GM21717 (cell line): ENCODE measurements at regions not wholly inside any gene's neighbourhood (a gene's known extent, or its start where the extent isn't known, plus 50 kb on each side); places are given as distances from the start of the nearest gene placed in this dataset.

Experiments
- ATAC-seq: cut with Tn5 transposase; IDR thresholded peaks from one replicate; pipeline ENCODE4 v1.9.1; 2021; ENCODE audit warnings: mild to moderate bottlenecking, moderate library complexity; ENCODE audit not compliant: unreplicated experiment

GRCh38 chr13:104286566-104287290 is 1220.5 kb upstream of the SLC10A2 start:
- no peak for ATAC-seq

DNA sequence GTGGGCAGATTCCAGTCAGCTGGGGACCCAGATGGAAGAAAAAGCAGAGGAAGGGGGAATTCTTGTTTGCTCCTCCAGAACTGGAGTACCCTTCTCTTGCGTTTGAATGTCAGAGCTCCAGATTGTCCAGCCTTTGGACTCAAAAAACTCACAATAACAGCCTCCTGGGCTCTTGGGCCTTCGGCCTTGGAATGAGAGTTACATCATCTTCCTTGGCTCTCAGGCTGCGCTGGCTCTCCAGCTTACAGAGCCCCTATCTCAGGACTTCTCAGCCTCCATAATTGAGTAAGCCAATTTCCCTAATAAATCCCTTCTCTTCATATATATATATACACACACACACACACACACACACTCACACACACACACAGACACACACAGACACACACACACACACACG is 1215.7 kb upstream of the SLC10A2 start:
- no peak for ATAC-seq

DNA sequence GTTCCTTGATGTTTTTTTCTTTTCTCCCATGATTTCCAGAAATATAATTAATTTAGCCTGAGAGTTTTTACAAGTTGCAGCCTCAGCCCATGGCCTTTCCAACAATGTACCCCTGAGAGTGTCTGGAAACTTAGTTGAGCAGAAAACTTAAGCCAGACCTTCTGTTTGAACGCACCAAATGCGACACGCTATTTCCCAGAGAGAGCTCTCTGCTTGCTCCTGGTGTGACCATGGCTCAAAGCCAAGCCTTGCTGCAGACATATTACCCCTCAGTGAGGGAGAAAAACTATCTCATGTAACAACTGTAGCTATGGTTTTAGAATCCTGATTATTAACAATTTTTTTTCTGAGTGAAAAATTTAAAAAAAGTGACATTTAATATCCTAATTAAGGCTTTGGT is 1204.5 kb upstream of the SLC10A2 start:
- ATAC-seq: no peak

GRCh38 chr13:104267206-104267811 is 1201.1 kb upstream of the SLC10A2 start:
- no peak for ATAC-seq

DNA sequence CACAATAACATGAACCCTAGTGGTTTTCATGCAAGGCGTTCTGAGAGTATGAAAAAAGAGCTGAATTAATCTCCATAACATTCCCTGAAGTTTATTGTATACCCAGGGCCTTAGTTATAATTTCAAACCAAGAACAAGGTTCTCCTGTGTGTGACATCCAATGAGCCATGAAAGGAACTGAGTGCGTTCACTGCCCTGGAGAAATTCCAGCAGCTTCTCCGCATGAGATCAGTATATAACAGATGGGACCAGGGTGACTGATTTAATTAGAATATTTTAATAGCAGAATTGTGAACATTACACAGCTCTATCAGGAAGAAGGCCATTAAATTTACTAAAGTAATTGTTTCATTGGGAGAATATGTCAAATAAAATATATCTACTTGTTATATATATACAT is 1190.5 kb upstream of the SLC10A2 start:
- no peak for ATAC-seq

DNA sequence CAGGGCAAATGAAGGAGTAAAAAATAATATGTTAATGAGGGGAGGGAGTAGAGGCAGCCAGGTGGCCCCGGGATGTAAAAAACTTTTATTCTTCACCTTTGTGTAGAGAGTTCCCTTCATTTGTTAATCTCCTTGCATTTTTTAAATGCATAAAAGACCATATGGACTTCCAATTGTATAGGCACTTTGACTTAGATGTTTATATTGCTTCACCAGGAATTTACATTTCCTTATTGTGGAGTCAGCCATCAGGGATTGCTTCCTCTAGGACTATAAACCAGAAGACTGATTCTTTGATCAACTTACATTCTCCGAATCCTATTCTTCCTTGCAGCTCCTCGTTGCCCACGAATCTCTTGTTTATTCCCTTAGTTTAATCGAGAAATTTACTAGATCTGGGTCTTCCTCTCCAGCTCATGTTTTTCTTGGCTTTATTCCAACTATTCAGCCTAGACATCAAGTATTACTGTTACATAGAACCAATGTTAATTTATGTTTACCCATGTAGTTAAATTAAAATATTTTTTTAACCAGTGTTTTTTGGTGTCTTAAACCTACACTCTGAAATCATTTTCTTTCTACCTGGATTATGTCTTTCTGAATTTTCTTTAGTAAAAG is 1187.0 kb upstream of the SLC10A2 start:
- ATAC-seq: no peak

DNA sequence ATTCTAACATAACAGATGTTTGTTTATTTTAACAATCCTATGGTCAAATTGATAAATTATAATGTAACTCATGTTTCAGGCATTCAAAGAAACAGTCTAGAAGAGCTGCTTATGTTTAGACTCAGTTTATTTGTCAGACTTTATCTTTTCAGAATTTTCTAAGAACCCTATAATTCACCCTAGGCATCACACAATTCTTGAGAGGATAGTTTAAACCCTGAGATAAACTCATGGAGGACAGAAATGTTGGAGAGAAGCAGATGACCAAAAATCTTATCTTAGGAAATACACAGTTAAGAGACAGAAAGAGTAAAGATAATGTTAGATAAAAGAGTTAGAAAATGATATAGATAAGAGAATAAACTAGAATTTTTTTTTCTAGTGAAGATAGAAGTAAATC is 1185.7 kb upstream of the SLC10A2 start:
- ATAC-seq: no peak

- no peak for ATAC-seq
Measured at GRCh38 chr13:104246955-104247354, 1180.7 kb upstream of the SLC10A2 start.

GRCh38 chr13:104206450-104207044 is 1140.3 kb upstream of the SLC10A2 start:
- no peak for ATAC-seq

DNA sequence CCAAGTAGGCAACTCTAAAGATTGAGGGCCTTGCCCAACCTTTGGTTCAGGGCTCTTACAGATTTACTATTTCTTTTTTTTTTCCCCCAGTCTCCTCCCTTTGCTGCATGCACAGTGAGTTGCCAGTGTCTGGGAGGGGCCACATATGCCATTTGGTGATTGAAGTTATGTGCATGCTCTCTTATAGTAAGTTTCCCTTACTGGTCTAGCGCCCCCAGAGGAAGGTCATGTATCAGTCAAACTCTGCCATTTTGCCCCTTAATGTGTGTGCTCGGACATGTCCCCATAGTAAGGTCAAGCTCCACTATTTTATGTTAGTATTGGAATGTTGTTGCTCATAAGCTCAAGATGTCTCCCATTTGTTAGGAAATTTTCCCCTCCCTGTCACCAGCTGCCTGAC is 1138.0 kb upstream of the SLC10A2 start:
- ATAC-seq: no peak

DNA sequence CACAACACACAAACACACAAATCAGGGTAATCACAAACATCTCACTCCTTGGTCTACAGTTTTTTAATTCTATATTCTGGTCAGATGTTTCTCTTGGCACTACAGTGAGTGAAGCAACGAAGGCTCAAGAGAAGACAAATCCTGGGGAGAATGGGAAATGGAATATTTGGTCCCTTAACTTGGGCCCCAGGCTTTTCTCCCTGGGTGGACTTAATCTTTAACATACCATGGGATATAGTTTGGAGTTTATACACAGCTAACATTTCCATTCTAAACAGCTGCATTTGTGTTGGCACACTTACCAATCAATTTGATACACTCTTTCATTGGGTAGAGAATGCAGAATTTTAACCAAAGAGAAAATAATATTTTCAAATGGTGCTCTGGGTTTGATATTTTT is 1132.6 kb upstream of the SLC10A2 start:
- ATAC-seq: no peak

DNA sequence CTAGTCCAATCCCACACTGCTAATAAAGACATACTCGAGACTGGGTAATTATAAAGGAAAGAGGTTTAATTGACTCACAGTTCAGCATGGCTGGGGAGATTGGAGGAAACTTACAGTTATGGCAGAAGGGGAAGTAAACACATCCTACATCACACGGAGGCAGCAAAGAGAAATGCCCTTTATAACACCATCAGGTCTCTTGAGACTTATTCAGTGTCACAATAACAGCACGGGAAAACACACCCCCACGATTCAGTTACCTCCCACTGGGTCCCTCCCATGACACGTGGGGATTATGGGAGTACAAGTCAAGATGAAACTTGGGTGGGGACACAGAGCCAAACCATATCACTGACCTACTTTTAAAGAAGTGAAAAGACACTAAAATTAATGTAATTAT is 1130.4 kb upstream of the SLC10A2 start:
- ATAC-seq: no peak

DNA sequence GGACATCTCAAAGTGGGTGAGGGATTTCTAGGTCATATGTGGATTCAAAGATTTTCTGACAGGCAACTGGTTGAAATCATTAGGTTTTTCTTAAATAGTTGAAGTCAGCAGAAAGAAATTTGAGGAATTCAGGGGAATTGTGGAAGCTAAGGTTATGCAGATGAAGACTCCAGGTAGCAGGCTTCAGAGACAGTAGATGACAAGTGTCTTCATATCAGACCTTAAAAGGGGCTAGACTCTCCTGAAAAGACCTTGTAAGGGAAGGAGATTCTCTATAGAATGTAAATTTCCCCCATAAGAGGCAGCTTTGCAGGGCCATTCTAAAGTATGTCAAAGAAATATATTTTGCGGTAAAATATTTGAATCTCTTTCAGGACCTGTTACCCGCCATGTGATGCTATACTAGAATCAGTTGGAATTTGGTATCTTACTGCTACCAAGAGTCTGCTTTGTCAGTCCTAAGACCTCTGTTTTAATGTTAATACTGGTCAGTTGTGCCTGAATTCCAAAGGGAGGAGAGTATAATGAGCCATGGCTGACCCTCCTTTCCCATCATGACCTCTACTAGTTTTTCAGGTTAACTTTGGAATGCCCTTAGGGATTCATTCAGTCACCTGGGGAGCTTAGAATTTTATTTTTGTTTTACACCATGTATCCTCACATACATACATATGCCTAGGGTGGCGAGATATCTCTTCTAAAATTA is 1115.5 kb upstream of the SLC10A2 start:
- ATAC-seq: no peak

DNA sequence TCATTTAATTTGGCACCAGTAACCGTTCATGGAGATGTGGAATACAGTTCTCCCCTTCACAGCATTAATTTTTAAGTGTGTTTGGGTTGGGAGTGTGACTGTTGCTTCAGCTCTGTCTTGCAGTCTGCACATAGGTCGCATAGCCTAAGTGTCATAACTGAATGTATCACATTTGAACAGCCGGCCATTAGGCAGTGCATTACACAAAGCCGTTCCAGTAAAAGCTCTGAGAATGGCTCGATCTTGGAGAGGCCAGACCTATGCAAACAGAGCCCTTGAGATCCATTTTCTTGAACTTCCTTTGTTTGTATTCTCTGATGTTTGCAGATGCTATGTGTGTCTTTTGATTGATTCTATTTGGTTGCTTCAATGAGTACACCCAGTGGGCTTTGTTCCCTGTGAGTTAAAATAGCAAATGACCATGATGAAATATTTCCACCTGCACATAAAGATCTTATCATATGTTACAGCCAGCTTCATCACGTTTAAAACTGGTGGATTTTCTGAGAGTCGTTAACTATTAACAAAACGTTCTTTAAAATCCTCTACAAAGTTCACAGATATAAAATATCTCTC is 1104.9 kb upstream of the SLC10A2 start:
- ATAC-seq: no peak

DNA sequence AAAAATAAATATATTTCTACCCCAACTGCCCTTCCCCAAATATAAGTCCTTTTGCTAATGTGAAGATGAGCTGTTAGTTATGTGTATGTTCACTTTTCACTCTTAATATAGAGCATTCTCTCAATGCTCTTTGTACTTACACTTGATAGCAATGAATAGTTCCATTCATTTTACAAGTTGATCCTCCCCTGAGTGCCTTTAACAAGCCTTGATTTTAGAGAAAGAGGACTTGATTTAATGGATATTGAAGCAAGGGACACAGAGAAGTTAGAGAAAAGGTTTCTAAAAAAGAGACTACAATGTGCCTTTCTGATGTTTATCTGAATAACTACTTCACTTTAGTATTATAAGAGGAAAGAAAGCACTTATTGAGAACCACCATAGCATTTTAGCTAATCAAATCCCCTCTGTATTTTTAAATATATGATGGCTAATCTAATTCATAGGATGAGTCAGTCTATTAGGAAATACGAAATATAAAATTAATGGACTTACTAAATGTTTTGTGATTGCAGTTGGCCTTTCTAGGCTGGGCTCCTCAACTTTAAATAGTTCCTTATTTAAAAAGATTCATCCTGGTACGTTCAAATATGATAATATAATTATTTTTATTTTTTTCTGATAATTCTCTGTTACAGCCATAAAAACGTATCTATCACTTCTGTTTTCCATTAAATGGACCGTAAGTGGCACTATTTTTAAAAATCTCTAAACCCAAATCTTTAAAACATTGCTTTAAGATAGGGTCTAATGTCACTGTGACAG is 1097.8 kb upstream of the SLC10A2 start:
- ATAC-seq: no peak

- no peak for ATAC-seq
Measured at GRCh38 chr13:104160536-104160935, 1094.3 kb upstream of the SLC10A2 start.

GRCh38 chr13:104143760-104144416 is 1077.7 kb upstream of the SLC10A2 start:
- ATAC-seq: no peak

- ATAC-seq: no peak
Measured at GRCh38 chr13:104140552-104140951, 1074.3 kb upstream of the SLC10A2 start.

GRCh38 chr13:104137416-104137815 is 1071.2 kb upstream of the SLC10A2 start:
- ATAC-seq: no peak

- no peak for ATAC-seq
Measured at GRCh38 chr13:104132849-104133248, 1066.6 kb upstream of the SLC10A2 start.
